PC-3 (cell line): ENCODE measurements at regions not wholly inside any gene's neighbourhood (a gene's known extent, or its start where the extent isn't known, plus 50 kb on each side); places are given as distances from the start of the nearest gene placed in this dataset.

Source experiments
- CTCF ChIP-seq: fragments of 300-600 bp; sonication (generic); conservative IDR thresholded peaks from 2 replicates; pipeline ENCODE4 v1.5.1; 2017; ENCODE audit warnings: antibody characterized with exemption, low read depth, mild to moderate bottlenecking, low read length
- EZH2 ChIP-seq: fragments of 300-600 bp; sonication (generic); IDR thresholded peaks from one replicate; pipeline ENCODE4 v1.6.1; 2017; ENCODE audit warnings: antibody characterized with exemption, mild to moderate bottlenecking, low read length; ENCODE audit not compliant: unreplicated experiment
- EZH2phosphoT487 ChIP-seq: fragments of 300-600 bp; sonication (generic); IDR thresholded peaks from 2 replicates; pipeline ENCODE4 v1.6.1; 2018; ENCODE audit warnings: mild to moderate bottlenecking, antibody characterized with exemption, low read length, borderline replicate concordance

- no peak for TF ChIP-seq CTCF
- TF ChIP-seq EZH2, result no peak
- no peak for TF ChIP-seq EZH2phosphoT487
These were observed 764.3 kb upstream of the CTNND2 start for GRCh38 chr5:12668564-12668963.
